ENCODE measurements at regions not wholly inside any gene's neighbourhood (a gene's known extent, or its start where the extent isn't known, plus 50 kb on each side); places are given as distances from the start of the nearest gene placed in this dataset.
A peak's percentile ranks its signal among the peaks of the same experiment; 100 is the strongest.
"Not testable (repeated sequence)": the region's sequence is repeated elsewhere in the genome, so short reads cannot be mapped to it uniquely, and the experiment has no call there.

DNA sequence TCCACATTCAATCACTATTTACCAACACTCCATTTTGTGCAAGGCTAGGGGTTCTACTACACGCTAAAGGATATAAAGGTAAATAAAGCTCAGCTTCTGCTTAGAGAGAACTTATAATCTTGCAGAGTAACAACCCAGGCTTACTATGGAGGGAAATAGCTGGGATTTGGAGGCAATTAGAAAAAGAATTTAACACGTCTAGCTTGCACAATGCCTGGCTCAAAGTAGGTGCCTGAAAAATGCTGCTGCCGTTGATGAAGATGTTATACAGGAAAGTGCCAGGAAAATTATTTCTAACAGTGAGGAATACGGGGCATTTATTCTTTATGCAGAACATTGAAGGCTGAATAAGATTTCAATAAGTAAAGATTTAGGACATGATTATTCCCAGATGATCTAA, 214.2 kb downstream of the KITLG start:
- DNase-seq (ENCODE audit: low read depth in 2 of 3, low spot score in 2 of 3) = no peak

DNA sequence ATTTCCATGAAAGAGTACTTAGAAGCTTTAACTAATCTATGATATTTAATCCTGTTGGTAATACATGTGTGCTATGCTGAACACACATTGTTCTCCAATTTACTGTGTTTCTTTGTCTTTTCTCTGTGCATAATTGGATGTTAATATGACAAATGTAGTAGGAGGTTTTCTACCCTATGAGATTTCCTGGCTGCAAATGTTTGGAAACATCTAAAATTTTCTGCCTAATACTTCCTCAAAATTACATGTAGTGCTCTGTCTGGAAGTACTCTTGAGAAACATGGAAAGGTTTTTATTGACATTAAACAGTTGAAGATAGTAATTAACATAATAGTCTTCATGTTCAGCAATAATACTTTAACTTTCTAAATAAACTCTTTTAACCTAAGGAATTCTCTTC, 213.0 kb downstream of the KITLG start:
- no peak for DNase-seq (ENCODE audit: low read depth in 2 of 3, low spot score in 2 of 3)

DNA sequence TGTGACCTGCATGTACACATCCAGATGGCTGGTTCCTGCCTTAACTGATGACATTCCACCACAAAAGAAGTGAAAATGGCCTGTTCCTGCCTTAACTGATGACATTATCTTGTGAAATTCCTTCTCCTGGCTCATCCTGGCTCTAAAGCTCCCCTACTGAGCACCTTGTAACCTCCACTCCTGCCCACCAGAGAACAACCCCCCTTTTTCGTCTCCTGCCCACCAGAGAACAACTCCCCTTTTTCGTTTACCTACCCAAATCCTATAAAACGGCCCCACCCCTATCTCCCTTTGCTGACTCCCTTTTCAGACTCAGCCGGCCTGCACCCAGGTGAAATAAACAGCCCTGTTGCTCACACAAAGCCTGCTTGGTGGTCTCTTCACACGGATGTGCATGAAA, 212.2 kb downstream of the KITLG start:
- DNase-seq (ENCODE audit: low read depth in 2 of 3, low spot score in 2 of 3) = not testable (repeated sequence)

GRCh38 chr12:88371416-88372183, 208.7 kb downstream of the KITLG start:
- DNase-seq (ENCODE audit: low read depth in 2 of 3, low spot score in 2 of 3) = no peak

DNA sequence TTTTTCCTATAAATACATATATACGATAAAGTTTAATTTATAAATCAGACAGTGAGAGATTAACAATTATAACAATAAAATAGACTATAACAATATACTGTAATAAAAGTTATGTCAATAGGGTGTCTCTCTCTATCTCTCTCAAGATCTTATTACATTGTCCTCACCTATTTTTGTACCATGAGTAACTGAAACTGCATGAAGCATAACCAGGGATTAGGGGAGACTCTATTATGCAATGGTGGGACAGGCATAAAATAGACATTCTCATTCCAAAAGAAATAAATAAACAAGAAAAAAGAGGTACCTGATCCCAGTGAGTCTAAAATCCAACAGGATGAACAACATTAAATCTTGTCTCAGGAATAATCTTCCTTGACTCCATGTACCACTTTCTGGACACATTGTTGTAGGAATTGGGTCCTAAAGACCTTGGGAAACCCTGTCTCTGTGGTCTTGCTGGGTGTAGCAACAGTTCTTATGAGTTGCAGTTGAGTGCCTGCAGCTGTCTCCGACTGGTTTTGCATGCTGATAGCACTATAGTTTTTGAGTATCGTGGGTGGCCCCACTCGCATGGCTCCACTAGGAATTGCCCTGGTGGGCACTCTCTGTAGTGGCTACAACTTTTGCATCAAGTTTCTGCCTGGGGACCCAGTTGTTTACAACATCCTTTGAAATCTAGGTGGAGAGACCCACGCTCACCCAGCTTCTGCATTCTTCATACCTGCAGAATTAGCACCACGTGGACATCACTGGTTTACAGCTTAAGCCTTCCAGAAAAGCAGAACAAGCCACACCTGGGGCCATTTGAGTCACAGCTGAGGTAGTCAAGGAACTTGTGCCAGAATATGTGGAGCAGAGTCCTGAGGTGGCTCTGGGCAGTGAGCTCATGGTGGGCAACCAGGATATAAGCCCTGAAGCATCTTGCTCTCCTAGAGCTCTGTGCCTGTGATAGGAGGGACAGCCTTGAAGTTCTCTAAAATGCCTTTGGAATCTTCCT, 204.7 kb downstream of the KITLG start:
- no peak for DNase-seq (ENCODE audit: low read depth in 2 of 3, low spot score in 2 of 3)

GRCh38 chr12:88377973-88378372, 202.3 kb downstream of the KITLG start:
- no peak for DNase-seq (ENCODE audit: low read depth in 2 of 3, low spot score in 2 of 3)

- DNase-seq (ENCODE audit: low read depth in 2 of 3, low spot score in 2 of 3) = no peak
Measured at GRCh38 chr12:88381466-88381865, 198.8 kb downstream of the KITLG start.

DNA sequence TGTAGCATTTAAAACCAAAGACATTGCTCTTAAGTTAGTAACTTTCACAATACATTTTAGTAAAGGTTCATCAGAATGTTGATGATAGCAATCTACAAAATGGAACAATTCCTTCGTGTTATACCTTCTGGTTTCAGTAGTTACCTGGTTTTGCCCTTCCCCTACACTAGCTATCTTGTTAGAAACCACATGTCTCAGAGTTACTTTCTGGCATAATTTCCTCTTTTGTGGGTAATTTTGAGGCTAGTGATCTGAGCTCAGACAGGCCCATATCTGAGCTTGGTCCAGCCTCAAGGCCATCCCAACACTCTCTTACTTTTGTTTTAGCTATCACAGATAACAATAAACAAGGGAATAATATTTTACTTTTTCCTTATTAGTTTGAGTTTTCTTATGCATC, 196.9 kb downstream of the KITLG start:
- no peak for DNase-seq (ENCODE audit: low read depth in 2 of 3, low spot score in 2 of 3)

DNA sequence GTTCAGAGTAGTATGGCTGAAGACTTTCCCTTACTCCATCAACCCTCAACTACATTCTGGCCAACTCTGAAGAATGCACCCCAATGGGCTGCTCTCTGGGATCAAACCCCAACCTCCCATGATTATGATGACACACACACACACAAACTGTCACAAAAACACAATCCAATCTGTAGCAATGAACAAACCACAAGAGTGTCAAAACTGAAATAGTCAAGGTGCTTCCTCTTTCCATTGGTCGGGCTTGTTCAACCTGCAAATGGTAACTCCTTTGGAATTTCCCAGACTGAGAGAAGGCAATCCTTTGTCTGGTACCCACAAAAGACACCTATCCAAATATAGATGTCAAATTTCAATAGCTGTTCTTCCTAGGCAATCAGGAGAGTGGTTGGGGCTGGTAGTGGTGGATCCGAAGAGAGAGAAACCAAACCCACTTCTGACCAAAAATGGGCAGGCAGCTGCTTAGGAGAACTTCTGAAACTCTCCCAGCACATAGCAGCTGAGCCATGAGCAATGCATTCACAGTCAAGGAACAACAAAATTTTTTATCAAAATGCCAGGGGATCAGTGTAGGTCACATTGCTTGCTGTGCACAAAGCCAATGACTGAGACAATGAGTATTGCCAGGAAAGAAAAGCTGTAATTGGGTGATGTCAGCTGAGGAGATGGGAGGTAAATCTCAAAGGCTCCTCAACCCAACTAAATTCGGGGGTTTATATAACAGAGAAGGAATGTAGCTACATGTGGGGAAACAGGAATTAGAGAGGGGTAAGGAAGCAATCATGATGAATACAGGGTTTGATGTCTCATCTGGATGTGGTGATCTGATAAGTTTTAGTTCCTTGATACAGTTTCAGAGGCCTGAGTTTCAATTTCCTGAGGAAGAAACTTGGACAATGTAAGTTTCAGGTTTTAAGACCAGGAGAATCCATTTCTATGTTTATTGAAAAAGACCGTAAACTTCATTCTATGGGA, 191.4 kb downstream of the KITLG start:
- peak in 1 of 3 donors; percentile 43 for DNase-seq (ENCODE audit: low read depth in 2 of 3, low spot score in 2 of 3)

- no peak for DNase-seq (ENCODE audit: low read depth in 2 of 3, low spot score in 2 of 3)
Measured at GRCh38 chr12:88390811-88391210, 189.5 kb downstream of the KITLG start.

GRCh38 chr12:88391556-88391955, 188.7 kb downstream of the KITLG start:
- DNase-seq (ENCODE audit: low read depth in 2 of 3, low spot score in 2 of 3) = peak in 2 of 3 donors; percentile 57 to 85

DNA sequence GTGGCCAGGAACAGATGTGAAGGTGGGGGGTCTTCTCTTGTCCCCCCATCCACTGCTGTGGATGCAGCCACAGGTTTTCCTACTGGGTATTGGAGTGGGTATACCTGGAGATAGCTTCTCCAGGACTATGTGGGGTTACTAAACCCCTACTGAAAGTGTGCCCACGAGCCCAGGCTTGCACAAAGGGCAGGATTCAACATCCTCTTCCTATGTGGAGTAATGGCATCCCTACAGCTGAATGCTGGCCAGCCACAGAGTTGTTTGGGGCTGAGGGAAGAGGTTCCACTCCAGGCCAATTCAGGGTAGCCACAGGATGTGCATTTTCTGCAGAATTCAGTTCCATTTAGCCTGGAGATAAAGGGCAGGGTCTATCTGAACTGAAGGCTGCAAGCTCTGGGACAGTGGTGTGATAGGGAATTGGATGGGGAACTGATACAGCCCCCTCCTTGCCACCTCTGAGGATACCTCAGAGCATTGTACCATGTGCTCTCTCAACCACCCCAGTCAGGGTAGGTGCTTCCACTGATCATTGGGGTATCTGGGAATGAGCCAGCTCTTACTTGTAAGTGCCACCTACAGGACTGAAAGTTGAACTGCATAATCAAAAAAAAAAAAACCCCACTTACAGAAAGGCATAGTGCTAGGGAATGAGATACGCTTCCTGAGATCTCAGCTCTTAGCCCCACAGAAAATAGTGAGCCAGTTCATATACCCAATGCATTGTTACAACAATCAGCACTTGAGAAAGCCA, 187.1 kb downstream of the KITLG start:
- DNase-seq (ENCODE audit: low read depth in 2 of 3, low spot score in 2 of 3) = peak in 1 of 3 donors; percentile 17

DNA sequence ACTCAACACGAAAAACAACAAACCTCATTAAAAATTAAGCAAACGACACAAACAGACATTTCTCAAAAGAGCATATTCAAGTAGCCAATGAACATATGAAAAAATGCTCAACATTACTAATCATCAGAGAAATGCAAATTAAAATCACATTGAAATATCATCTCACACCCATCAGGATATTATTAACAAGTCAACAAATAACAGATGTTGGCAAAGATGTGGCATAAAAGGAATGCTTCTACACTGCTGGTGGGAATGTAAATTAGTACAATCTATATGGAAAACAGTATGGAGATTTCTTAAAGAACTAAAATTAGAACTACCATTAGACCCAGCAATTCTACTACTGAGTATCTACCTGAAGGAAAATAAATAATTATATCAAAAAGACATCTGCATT, 182.2 kb downstream of the KITLG start:
- DNase-seq (ENCODE audit: low read depth in 2 of 3, low spot score in 2 of 3) = no peak

DNA sequence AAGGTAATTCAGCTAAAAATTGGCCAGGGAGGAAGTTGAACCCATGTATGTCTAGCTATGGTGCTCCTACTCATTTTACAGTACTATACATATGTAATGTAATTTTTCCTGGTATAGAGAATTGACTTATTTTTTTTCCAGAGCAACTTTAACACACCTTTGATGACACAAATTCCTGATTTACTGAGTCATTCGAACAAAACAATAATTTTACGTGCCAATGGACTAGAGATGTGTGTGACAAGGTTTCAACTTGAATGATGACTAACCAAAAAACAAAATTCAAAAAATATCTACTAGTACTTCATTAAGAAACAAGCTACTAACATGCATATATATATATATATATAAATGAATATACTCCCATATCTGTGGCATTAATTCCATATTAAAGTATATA, 180.5 kb downstream of the KITLG start:
- no peak for DNase-seq (ENCODE audit: low read depth in 2 of 3, low spot score in 2 of 3)

- no peak for DNase-seq (ENCODE audit: low read depth in 2 of 3, low spot score in 2 of 3)
Measured at GRCh38 chr12:88400302-88400701, 180.0 kb downstream of the KITLG start.

- DNase-seq (ENCODE audit: low read depth in 2 of 3, low spot score in 2 of 3) = peak in 1 of 3 donors; percentile 29
Measured at GRCh38 chr12:88401155-88401554, 179.1 kb downstream of the KITLG start.

- DNase-seq (ENCODE audit: low read depth in 2 of 3, low spot score in 2 of 3) = no peak
Measured at GRCh38 chr12:88406905-88407304, 173.4 kb downstream of the KITLG start.

- DNase-seq (ENCODE audit: low read depth in 2 of 3, low spot score in 2 of 3) = no peak
Measured at GRCh38 chr12:88408823-88409222, 171.4 kb downstream of the KITLG start.

DNA sequence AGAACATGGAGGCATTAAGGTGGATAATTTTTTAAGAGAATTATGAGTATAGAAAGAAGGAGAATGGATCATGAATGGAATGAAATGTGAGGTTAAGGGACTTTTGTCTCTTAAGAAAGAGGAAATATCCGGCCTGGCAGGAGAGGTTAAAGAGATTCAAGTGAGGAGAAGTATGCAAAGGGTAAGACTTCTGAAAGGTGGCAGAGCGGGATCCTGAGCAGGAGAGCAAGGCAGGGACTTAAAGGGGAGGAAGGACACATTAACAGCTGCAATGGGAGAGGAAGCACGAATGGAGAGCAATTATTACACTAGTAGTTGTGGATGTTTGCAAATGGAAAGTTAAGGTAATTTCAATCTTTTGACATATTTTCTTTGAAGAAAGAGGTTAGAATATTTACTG, 171.0 kb downstream of the KITLG start:
- DNase-seq (ENCODE audit: low read depth in 2 of 3, low spot score in 2 of 3) = no peak

GRCh38 chr12:88411689-88412088, 168.6 kb downstream of the KITLG start:
- DNase-seq (ENCODE audit: low read depth in 2 of 3, low spot score in 2 of 3) = no peak
